ENCODE measurements at regions not wholly inside any gene's neighbourhood (a gene's known extent, or its start where the extent isn't known, plus 50 kb on each side); places are given as distances from the start of the nearest gene placed in this dataset.

DNA sequence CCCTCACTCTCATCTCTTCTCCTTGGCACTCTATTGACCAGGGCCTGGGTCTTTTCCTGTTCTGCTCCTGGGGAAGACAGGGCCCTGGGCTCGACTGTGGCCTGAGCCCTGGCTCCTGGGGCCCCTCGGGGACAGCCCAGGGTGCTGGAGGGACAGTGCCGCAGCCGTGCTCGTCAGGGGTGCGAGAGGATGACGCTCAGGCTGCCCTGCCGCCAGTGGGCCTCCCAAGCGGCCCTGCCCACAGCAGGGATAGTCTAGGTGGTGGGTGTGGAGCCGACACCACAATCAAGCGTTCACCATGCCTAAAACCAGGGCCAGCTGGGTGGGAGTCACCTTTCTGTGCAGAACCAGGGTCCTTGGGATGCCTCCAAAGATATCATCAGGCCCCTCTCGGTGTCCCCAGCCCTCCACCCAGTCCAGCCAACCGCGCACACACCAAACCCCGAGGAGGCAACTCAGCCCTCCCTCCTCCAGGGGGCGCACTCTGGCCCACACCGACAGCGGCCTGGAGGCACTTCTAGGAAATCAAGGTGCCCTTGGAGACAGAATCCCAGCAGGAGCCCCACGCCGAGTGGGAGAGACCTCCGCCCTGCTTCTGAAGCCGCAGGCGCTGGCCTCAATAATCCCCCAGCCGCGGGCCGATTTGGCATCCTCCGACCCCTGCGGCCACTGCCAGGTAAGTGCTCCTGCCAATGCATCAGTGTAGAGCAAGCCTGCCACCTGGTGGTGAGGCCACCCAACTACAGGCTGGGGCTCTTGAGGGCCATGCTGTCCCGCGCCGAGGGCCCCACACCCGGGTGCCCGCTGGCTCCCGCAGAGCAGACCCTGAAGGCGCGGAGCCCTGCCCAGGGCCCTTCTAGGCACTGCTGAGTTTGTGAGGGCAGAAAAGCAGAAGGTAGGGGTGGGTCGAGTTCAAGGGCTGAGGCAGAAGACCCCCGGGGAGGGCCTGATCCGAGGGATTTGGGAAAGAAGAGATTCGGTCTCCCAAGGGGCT is 496.4 kb downstream of the BUD13 start:
- no peak for DNase-seq

DNA sequence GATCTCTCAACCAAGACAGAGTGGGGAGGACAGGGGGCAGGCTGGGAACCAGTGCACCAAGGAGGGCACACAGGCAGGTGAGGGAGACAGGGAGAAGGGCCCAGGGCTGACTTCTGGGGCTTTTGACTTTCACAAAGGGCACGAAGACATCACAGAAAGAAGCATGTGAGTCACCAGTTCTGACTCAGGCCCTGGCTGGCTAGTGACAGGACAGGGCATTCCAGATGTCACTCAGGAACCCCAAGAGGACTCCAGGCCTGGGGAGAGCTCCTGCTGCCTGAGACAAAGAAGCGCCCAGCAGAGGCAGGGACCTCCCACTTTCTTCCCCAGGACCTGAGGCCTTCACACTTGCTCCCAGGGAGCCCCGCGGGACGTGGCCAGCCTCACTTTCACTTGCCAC is 497.2 kb downstream of the BUD13 start:
- DNase-seq, result no peak

DNA sequence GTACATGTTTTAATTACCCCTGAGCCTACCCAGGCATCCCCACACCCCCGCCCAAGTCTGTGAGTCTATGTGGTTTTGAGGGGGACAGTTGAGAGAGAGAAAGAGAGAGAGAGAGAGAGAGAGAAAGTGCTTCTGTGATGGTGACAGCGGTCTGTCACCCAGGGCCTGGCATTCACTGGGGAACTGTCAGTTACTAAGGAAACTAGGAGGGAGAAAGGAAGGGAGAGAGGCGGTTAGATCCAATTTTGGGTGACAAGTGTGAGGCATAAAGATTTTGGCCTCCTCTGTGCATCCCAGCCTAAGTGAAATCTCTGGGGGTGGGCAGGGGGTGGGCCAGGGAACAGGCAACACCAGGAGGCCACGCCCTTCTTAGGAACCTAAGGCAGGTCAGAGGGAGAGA is 498.3 kb downstream of the BUD13 start:
- no peak for DNase-seq

DNA sequence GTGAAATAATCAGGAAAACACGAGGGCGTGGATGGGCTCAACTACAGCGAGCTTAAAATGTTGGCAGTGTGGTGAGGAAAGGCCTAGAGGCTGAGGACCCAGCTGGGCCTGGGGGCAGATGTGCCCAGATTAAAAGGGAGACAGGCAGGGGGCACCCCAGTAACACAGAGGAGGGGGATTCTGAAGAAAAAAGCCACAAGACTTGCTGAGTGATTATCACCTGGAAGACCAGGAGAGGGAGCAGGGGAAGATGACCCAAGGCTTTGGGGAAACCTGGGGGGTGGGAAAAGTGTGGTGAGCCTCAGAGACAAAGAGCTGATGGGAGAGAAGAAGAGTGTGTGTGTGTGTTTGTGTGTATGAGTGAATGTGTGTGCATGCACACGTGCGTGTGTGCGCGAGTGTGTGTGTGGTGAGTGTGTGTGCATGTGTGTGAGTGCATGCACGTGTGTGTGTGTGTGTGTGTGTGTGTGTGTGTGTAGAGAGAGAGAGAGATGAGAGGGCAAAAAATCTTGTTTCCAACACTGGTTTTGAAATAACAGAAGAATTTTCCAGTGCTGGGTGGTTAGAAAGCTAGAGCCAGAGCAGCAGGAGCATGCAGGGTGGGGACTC is 500.5 kb downstream of the BUD13 start:
- no peak for DNase-seq

DNA sequence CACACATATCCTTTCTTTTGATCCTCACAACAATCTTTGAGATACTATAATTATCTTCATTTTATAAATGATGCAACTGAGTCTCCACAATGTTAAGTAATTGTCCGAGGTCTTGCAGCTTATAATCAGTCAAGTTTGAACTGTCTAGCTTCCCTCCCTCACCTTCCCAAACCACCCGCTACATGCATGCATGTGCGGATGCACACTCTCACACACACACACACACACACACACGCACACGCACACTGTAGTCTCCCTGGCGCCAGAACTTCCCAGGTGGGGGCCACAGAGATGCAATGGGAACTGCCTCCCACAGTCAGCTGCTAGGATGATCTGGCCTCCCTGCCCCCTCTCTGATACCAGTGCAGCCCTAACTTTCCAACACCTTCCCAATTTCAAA is 501.3 kb downstream of the BUD13 start:
- no peak for DNase-seq

DNA sequence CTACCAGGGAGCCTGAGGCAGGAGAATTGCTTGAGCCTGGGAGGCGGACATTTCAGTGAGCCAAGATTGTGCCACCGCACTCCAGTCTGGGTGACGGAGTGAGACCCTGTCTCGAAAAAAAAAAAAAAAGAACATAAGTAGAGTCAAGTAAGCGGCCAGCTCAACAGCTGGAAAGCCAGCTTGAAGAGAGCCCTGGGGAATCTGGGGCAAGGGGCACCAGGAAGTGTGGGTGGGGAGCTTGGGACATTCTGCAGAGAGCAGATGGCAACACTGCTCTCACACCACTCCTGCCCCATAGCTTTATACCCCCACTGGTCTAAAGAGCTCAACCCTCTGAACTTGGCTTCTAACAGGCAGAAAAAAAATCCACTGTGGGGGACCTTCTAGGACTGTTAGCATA is 505.6 kb downstream of the BUD13 start:
- no peak for DNase-seq

DNA sequence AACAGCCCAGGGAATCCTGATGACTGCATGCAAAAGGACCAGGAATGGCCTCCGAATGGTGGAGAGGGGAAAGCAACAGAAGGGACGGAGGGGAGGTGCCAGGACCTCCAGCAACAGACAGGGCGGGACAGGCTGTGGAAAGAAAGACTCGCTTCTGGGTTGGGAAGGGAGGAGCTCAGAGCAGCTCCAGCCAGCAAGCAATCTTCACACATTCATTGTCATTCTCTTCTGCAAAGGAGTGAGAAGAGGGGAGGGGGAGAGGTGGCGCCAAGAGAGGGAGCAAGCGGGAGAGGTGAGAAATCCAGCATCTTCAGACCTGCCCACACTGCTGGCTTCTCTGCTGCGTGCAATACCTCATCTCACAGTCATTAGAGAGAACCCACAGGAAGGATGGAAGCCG is 509.0 kb downstream of the BUD13 start:
- no peak for DNase-seq

DNA sequence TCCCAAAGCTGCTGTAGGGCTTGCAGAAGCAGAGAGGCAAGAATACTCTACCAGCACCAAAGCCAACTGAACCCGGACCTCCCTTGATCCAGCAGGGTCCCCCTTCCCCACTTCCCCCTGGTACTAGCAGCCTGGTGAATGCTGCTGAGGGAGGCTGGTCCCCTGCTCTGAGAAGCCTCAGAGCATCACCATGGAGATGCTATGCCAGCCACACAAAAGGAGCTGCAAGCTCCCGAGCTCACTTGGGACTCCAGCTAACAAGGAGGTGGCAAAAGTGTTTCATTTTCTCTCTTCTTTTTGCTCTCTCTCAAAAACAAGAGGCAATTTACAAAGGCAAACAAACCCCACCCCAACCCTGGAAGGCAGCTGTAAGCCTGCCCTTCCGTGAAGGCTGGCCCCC is 509.8 kb downstream of the BUD13 start:
- DNase-seq, result no peak

DNA sequence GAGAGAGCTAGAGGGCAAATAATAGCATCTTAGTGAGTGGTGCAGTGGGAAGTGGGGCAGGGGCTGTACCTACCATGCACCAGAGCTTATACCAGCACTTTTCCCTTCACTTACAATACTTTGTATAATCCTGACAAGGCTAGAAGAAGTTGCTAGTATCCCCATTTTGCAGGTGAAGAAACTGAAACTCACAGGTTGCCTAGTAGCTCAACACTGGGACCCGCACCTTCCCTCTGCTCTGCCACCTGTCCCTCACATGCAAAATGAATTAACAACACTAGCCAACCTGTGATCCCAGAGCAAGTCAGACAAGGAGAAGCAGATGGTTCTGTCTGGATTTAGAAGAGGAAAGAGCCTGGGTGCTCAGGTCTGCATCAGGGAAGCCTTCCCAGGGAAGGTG is 510.4 kb downstream of the BUD13 start:
- no peak for DNase-seq

DNA sequence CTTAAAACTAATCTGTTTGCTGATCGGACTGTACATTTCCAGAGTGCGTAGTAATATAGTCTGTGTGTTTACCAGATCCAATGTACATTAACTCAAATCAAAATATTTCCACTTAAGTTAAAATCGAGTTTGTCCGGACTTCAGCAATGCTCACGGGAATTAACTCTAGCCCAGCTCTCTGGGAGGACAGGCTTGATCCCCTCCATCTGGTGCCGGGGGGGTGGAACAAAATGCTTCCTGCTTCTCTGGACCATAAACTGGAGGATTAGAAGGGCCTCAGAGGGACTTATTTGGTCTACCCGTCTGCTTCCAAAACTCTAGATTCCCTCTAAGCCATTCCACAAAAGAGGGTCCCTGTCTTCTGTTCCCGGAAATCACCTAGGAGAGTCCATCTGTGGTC is 511.2 kb downstream of the BUD13 start:
- DNase-seq, result no peak

DNA sequence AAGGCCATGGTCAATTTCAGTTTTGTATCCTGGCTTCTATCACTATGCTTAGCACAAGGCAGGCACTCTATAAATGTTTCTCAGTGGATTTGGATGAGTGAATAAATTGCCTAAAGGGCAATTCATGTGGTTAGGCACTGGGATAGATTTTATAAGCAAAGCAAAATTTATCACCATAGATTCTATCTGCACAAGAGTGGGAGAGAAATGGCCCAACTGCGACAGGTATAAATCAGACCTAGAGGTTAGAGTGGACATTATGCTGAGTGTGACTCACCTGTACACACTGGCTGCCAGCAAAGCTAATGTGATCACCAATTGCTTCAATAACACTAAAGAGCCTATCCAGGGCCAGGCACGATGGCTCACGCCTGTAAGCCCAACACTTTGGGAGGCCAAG is 514.0 kb downstream of the BUD13 start:
- no peak for DNase-seq

DNA sequence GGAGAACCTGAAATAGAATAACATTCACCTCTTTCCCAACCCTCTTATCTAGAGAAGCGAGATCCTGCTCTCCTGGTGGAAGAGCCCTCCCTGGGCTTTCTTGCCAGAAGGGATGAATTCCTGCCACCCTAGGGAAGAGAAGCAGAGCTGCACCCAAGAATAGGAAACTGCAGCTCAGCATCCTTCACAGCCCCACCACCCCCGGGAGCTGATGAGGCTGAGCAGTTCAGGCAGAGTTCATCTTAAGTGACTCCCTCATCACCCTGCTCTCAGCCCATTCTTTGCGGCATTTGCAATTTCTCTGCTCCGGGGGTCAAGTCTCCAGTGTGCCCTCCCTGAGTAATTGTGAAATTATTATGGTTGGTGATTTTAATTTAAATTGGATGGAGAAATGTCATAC is 514.9 kb downstream of the BUD13 start:
- DNase-seq, result no peak

DNA sequence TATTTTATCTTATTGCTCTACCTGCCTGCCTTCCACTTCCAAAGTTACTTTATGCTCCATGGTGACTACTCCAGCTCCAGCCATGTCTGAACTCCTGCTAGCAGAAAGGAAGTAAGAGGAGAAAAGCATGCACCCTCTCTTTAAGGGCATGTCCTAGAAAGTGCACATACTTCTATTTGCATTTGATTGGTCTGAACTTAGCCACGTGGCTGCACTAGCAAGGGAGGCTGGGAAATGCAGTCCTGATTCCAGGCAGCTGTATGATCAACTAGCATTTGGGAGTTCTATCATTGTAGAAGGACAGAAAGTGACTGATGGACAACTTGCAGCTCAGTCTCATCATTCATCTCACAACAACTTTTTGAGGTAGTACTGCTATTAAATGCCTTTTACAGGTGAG is 515.7 kb downstream of the BUD13 start:
- no peak for DNase-seq

DNA sequence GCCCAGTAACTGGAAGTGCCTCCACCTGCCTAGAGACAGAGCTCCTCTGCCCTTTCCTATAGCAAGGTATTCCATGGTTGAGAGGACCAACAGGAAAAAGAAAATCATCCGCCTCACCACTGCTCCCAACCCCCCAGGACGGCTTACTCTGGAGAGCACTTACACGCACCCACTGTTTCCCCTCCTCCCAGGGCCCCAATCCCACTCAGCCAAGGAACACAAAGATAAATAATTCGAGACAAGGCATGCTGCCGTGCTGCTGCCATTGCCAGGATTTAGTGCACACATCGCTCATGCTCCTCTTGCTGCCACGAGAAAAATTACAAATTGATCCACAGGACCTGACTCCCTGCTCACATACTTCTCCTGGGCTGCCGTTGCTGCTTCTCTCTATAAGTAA is 516.6 kb downstream of the BUD13 start:
- no peak for DNase-seq

DNA sequence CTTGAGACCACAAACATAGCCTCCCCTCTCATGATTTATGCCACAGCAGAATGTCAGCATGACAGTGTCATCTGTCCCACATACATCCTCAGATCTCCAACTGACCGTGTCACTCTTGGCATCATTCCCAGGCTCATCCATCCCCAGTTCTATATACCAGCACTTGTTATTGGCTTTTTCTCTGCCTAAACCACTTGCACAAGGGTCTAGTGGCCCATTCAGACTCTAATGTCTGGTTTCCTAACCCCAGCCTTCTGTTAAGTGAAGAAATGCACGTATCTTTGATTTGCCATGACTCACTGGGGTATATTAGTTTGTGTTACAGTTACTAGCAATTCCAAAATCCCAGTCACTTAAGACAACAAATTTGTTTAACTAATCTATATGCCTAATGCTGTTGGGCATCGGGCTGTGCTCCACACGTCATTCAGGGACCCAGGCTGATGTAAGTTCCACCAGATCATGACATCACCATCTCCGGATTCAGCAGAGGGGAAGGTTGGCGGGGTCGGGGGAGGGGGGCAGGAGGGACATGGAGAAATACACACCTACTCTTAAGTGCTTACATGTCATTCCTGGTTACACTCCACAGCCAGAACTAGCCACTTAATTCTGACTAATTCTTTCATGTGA is 517.4 kb downstream of the BUD13 start:
- no peak for DNase-seq

DNA sequence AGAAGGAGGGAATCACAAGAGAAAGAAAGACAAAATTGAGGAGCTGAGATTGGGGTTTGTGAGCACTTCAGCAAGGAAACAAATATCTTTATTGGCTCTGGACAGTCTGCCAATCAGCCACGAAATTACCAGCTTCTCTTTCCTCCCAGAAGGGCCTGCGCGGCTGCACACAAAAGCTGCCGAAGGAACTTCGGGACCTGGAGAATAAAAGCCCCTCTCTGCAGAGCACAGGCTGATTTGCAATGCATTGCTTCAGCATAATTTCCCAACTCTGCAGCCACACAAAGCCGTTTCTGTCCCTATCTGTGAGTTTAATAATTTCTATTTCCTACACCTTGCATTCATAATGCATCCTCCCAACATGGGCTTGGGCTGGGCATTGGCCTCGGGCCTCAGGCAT is 522.6 kb downstream of the BUD13 start:
- no peak for DNase-seq

DNA sequence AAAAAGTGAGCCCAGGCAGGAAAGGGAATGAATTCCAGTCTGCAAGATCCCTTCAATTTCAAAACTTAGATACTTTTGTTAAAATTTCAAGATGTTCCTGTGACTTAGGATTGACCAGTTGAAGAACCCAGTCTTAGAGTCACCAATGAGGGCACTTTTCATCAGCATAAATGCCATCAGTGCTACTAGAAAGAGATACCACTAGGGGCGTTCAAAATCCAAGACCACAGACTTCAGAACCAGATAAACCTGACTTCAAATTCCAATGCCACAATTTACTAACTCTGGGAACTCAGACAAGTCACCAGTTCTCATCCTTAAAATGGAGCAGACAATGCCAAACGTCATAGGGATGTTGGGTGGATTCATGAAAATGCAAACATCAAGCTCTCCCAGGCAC is 523.2 kb downstream of the BUD13 start:
- DNase-seq, result no peak

DNA sequence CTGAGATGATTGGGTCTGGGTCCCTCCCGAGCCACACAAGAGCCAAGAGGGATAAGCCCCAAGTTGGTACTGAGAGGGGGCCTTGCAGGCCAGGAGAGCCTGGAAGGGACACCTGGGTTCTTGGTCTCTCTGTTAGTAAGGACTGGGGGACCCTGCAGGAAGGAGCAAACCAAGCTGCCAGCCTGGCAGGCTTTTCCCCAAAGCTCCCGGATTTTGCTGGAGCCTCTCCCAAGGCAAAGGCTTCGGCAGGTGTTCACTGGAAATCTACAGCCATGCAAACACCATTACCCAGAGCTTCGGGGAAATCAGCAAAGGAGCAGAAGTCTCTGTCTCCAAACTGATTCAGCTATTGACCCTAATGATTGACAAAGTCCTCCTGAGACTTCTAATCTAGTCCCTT is 527.9 kb downstream of the BUD13 start:
- DNase-seq, result no peak

DNA sequence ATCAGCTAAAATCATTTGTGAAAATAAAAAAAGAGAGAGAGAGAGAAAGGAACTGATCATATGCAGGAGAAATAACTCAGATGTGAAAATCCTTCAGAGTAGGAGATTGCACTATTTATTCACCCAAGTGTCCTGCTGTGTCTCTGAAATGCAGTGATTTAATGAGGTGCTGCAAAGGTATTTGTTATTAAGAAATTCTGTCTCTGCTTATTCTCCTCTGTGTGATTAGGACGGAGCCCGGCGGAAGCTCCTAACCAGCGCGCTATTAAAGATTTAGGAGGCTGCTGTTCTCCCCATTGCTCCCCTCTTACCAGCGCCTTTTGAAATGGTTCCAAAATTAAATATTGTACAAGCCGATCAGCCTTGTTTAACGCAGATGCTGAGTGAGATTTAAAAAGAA is 528.3 kb downstream of the BUD13 start:
- DNase-seq, result no peak

DNA sequence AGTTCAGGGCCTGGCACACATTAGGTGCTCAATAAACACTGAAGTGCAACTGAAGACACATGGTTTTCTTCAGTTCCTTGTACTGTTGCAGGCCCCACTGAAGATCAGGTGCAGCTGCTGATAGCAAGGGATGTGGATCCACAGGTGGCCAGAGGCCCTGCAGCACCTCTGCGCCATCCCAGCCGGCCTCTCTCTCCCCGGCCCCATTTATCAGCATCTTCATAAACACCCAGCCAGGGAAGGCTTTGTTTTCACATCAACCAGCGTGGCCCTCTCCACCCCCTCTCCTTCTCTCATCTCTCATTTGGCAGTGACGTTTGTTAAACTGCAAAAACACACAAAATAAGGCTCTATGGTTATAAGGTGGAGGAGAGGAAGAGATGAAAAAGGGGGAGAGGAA is 528.8 kb downstream of the BUD13 start:
- no peak for DNase-seq

DNA sequence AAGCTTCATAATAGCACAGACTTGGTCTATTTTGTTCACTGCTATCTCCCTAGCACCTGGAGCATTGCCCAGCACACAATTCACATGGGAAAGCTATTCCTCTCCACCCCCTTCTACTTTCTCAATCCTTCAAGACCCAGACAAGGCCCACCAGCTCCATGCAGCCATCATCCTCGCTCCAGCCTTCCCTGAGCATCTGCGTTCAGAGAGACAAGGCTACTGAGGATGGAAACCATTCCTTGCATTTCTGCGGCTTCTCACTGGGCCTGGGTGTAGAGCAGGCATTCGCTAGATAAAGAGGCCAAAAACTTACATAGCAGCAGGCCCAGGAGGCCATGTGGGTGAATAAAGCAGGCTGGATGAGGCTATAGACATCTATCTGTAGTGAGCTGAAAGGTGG is 530.8 kb downstream of the BUD13 start:
- DNase-seq, result no peak

DNA sequence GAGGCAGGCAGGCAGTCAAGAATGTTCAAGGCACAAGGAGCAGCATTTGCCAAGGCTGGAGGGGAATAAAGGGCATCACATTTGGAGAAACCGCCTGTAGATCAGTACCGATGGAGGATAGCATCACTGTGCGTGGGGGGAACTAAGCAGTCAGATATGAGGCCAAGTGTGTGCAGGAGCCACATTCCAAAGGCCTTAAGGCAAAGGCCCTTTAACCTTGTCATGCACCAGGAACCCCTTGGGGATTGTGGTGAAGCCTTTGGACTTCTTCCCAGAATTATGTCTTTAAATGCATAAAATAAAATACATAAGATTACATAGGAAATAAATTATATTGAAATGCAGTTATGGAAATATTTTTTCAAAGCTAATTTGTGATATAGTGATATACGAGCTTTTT is 532.1 kb downstream of the BUD13 start:
- no peak for DNase-seq

DNA sequence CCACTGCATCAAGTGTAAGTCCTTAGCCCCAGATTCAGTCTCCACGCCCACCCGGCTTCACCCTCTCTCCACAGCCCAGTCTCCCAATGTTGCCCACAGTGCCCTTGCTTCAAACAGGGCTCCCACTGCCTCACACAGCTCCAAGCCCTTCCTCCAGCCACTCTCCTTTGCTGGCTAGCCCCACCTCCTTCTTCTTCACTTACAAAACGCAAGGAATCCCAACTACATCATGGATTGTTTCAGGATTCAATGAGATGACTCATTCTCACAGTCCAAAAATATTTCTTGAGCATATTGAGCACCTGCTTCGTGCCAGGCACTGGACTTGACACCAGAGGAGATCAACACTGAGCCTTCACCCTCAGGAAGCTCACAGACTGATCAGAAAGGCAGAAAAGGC is 533.5 kb downstream of the BUD13 start:
- no peak for DNase-seq

DNA sequence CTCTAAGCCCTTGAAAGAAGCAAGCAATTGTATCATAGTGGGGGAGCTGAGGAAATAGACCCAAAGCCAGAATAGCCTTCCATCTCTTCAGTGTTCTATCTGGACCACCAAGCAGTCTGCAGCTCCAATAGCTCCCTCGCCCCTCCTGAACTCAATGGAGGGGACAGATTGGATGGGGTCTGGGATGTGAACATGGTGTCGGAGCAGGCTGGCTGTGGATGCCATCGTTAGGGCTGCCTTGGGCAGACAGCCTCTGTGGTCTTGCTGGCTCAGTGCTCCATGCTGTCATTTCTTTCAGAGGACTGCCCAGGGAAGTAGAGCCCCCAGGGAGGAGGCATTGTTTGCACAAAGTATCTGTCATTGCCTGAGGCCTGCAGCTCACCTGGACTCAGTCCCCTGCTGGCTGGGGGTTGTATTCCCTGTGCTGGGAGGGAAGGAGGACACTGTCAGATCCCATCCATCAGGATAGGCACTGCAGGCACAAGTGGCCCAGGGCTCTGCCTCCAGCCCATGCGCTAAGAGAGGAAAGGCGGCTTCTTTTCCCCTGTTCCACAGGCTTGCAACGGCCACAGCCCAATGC is 537.7 kb downstream of the BUD13 start:
- DNase-seq, result no peak

All from AML-193 (cell line).